MM.1S (cell line): ENCODE measurements at regions not wholly inside any gene's neighbourhood (a gene's known extent, or its start where the extent isn't known, plus 50 kb on each side); places are given as distances from the start of the nearest gene placed in this dataset.

Experiments used
- EZH2 ChIP-seq: fragments of 300-600 bp; sonication (generic); optimal IDR thresholded peaks from 2 replicates; pipeline ENCODE3; 2017; ENCODE audit warnings: low read depth, mild to moderate bottlenecking, antibody characterized with exemption, low read length, mixed read lengths
- TF ChIP-seq, protein P1 (sequence below): fragments of 300-600 bp; sonication (generic); IDR thresholded peaks from 2 replicates; pipeline ENCODE4 v1.5.1; 2016; ENCODE audit warnings: antibody characterized with exemption, low read length, mixed read lengths

DNA sequence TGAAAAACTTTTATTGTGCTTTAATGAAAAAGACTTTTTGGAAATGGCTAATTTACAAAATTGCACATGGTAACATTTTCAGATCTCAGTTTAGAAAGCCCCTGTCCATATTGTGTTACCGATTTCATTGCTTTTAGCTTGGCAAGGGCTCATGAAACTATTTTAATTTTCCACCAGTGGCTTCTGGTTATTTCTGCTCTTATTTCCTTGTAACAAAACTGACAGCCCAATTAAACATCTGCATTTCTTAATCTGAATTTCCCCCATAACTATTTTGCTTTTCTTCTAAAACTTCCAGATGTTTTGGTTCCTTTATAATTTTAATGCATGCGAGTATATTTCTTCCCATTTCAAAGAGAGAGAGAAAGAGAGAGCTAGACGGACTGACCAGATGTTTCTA is 264.8 kb downstream of the PTPRC start:
- TF ChIP-seq, protein P1, sequence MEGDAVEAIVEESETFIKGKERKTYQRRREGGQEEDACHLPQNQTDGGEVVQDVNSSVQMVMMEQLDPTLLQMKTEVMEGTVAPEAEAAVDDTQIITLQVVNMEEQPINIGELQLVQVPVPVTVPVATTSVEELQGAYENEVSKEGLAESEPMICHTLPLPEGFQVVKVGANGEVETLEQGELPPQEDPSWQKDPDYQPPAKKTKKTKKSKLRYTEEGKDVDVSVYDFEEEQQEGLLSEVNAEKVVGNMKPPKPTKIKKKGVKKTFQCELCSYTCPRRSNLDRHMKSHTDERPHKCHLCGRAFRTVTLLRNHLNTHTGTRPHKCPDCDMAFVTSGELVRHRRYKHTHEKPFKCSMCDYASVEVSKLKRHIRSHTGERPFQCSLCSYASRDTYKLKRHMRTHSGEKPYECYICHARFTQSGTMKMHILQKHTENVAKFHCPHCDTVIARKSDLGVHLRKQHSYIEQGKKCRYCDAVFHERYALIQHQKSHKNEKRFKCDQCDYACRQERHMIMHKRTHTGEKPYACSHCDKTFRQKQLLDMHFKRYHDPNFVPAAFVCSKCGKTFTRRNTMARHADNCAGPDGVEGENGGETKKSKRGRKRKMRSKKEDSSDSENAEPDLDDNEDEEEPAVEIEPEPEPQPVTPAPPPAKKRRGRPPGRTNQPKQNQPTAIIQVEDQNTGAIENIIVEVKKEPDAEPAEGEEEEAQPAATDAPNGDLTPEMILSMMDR, result no peak
- TF ChIP-seq EZH2, result no peak
